ENCODE measurements at regions not wholly inside any gene's neighbourhood (a gene's known extent, or its start where the extent isn't known, plus 50 kb on each side); places are given as distances from the start of the nearest gene placed in this dataset.

- no peak for TF ChIP-seq CTCF (IDR thresholded peaks at IDR 0.05; ENCODE audit: insufficient read depth, missing control alignments)
- FAIRE-seq: no peak
- DNase-seq (ENCODE audit: insufficient read length, low spot score): no peak
These were observed 73.8 kb upstream of the FBRSL1 start for GRCh38 chr12:132416121-132416673.

GRCh38 chr12:132415327-132416120, 74.4 kb upstream of the FBRSL1 start:
- no peak for FAIRE-seq
- no peak for DNase-seq (ENCODE audit: insufficient read length, low spot score)
- TF ChIP-seq CTCF (IDR thresholded peaks at IDR 0.05; ENCODE audit: insufficient read depth, missing control alignments): no peak

GRCh38 chr12:132414634-132415326, 75.2 kb upstream of the FBRSL1 start:
- DNase-seq (ENCODE audit: insufficient read length, low spot score): peak; percentile 86
- no peak for FAIRE-seq
- peak; percentile 90 for TF ChIP-seq CTCF (IDR thresholded peaks at IDR 0.05; ENCODE audit: insufficient read depth, missing control alignments)

GRCh38 chr12:132413931-132414588, 75.9 kb upstream of the FBRSL1 start:
- no peak for FAIRE-seq
- peak; percentile 60 for TF ChIP-seq CTCF (IDR thresholded peaks at IDR 0.05; ENCODE audit: insufficient read depth, missing control alignments)
- DNase-seq (ENCODE audit: insufficient read length, low spot score): peak; percentile 77

GRCh38 chr12:132411457-132411856, 78.5 kb upstream of the FBRSL1 start:
- no peak for FAIRE-seq
- TF ChIP-seq CTCF (IDR thresholded peaks at IDR 0.05; ENCODE audit: insufficient read depth, missing control alignments): no peak
- no peak for DNase-seq (ENCODE audit: insufficient read length, low spot score)

GRCh38 chr12:132410849-132411248, 79.1 kb upstream of the FBRSL1 start:
- no peak for TF ChIP-seq CTCF (IDR thresholded peaks at IDR 0.05; ENCODE audit: insufficient read depth, missing control alignments)
- DNase-seq (ENCODE audit: insufficient read length, low spot score) (no peak), FAIRE-seq (no peak)

Measured in D721Med (cell line).